ENCODE measurements at regions not wholly inside any gene's neighbourhood (a gene's known extent, or its start where the extent isn't known, plus 50 kb on each side); places are given as distances from the start of the nearest gene placed in this dataset.
A peak's percentile ranks its signal among the peaks of the same experiment; 100 is the strongest.

- Mint-ChIP-seq H3K9me3 (peaks cover 6 to 12% of the 10 kb centered on the region in 2 donors), H3K27ac (no peak overlapping the region), H3K36me3 (peaks cover 0 to 6% of the 10 kb centered on the region in 2 donors)
- DNase-seq (ENCODE audit: low spot score in 2 of 2) (no peak), ATAC-seq (no peak)
Observed at GRCh38 chr11:133733631-133734030, 111.7 kb downstream of the SPATA19 start.

- ATAC-seq (no peak), DNase-seq (ENCODE audit: low spot score in 2 of 2) (no peak)
- Mint-ChIP-seq H3K27ac (no peak overlapping the region), H3K36me3 (no peaks in the 10 kb centered on the region), H3K9me3 (peaks cover 0 to 8% of the 10 kb centered on the region in 2 donors)
Observed at GRCh38 chr11:133732109-133732674, 113.1 kb downstream of the SPATA19 start.

GRCh38 chr11:133727774-133728173 lies 117.5 kb downstream of the SPATA19 start:
- DNase-seq (ENCODE audit: low spot score in 2 of 2) (no peak), ATAC-seq (no peak)
- no peak overlapping the region for H3K27ac Mint-ChIP-seq
- H3K9me3 Mint-ChIP-seq: no peaks in the 10 kb centered on the region
- no peaks in the 10 kb centered on the region for H3K36me3 Mint-ChIP-seq

- no peak for DNase-seq (ENCODE audit: low spot score in 2 of 2)
- H3K9me3 Mint-ChIP-seq: no peaks in the 10 kb centered on the region
- no peak overlapping the region for H3K27ac Mint-ChIP-seq
- no peak for ATAC-seq
- no peaks in the 10 kb centered on the region for H3K36me3 Mint-ChIP-seq
Observed at GRCh38 chr11:133726542-133726941, 118.8 kb downstream of the SPATA19 start.

GRCh38 chr11:133724116-133724515 lies 121.2 kb downstream of the SPATA19 start:
- no peaks in the 10 kb centered on the region for H3K9me3 Mint-ChIP-seq
- DNase-seq (ENCODE audit: low spot score in 2 of 2): no peak
- H3K36me3 Mint-ChIP-seq: no peaks in the 10 kb centered on the region
- no peak overlapping the region for H3K27ac Mint-ChIP-seq
- ATAC-seq: no peak

- Mint-ChIP-seq H3K36me3 (no peaks in the 10 kb centered on the region), H3K27ac (no peak overlapping the region), H3K9me3 (no peaks in the 10 kb centered on the region)
- ATAC-seq: no peak
- DNase-seq (ENCODE audit: low spot score in 2 of 2): no peak
Observed at GRCh38 chr11:133723056-133723455, 122.3 kb downstream of the SPATA19 start.

GRCh38 chr11:133720951-133721350 lies 124.4 kb downstream of the SPATA19 start:
- Mint-ChIP-seq H3K9me3 (no peaks in the 10 kb centered on the region), H3K27ac (no peak overlapping the region), H3K36me3 (no peaks in the 10 kb centered on the region)
- DNase-seq (ENCODE audit: low spot score in 2 of 2) (no peak), ATAC-seq (no peak)

- H3K36me3 Mint-ChIP-seq: no peaks in the 10 kb centered on the region
Observed at GRCh38 chr11:133719532-133720235, 125.6 kb downstream of the SPATA19 start.

GRCh38 chr11:133718831-133719230 lies 126.5 kb downstream of the SPATA19 start:
- Mint-ChIP-seq H3K36me3 (no peaks in the 10 kb centered on the region), H3K9me3 (no peaks in the 10 kb centered on the region), H3K27ac (no peak overlapping the region)
- ATAC-seq (no peak), DNase-seq (ENCODE audit: low spot score in 2 of 2) (no peak)

More at GRCh38 chr11:133719532-133720235, 125.6 kb downstream of the SPATA19 start:
- H3K27ac Mint-ChIP-seq: no peak overlapping the region
- ATAC-seq (no peak), DNase-seq (ENCODE audit: low spot score in 2 of 2) (no peak)
- H3K9me3 Mint-ChIP-seq: no peaks in the 10 kb centered on the region

- Mint-ChIP-seq H3K27ac (no peak overlapping the region), H3K36me3 (no peaks in the 10 kb centered on the region), H3K9me3 (no peaks in the 10 kb centered on the region)
- no peak for DNase-seq (ENCODE audit: low spot score in 2 of 2)
- no peak for ATAC-seq
Observed at GRCh38 chr11:133718238-133718637, 127.1 kb downstream of the SPATA19 start.

GRCh38 chr11:133716602-133717001 lies 128.7 kb downstream of the SPATA19 start:
- no peaks in the 10 kb centered on the region for H3K9me3 Mint-ChIP-seq
- H3K27ac Mint-ChIP-seq: peak overlapping the region in 1 of 2 donors; percentile 46
- no peak for DNase-seq (ENCODE audit: low spot score in 2 of 2)
- no peak for ATAC-seq
- no peaks in the 10 kb centered on the region for H3K36me3 Mint-ChIP-seq

GRCh38 chr11:133715602-133716001 lies 129.7 kb downstream of the SPATA19 start:
- ATAC-seq (no peak), DNase-seq (ENCODE audit: low spot score in 2 of 2) (no peak)
- Mint-ChIP-seq H3K9me3 (no peaks in the 10 kb centered on the region), H3K36me3 (no peaks in the 10 kb centered on the region), H3K27ac (no peak overlapping the region)

- ATAC-seq (no peak), DNase-seq (ENCODE audit: low spot score in 2 of 2) (no peak)
- Mint-ChIP-seq H3K36me3 (no peaks in the 10 kb centered on the region), H3K9me3 (no peaks in the 10 kb centered on the region), H3K27ac (no peak overlapping the region)
Observed at GRCh38 chr11:133714471-133715375, 130.6 kb downstream of the SPATA19 start.

GRCh38 chr11:133713844-133714243 lies 131.5 kb downstream of the SPATA19 start:
- Mint-ChIP-seq H3K9me3 (no peaks in the 10 kb centered on the region), H3K27ac (no peak overlapping the region), H3K36me3 (no peaks in the 10 kb centered on the region)
- ATAC-seq (no peak), DNase-seq (ENCODE audit: low spot score in 2 of 2) (no peak)

GRCh38 chr11:133713406-133713805 lies 131.9 kb downstream of the SPATA19 start:
- Mint-ChIP-seq H3K9me3 (no peaks in the 10 kb centered on the region), H3K27ac (no peak overlapping the region), H3K36me3 (no peaks in the 10 kb centered on the region)
- ATAC-seq: no peak
- no peak for DNase-seq (ENCODE audit: low spot score in 2 of 2)

GRCh38 chr11:133712051-133712560 lies 133.2 kb downstream of the SPATA19 start:
- H3K9me3 Mint-ChIP-seq: no peaks in the 10 kb centered on the region
- no peak overlapping the region for H3K27ac Mint-ChIP-seq
- ATAC-seq: no peak
- H3K36me3 Mint-ChIP-seq: no peaks in the 10 kb centered on the region
- DNase-seq (ENCODE audit: low spot score in 2 of 2): no peak

GRCh38 chr11:133711545-133711944 lies 133.8 kb downstream of the SPATA19 start:
- Mint-ChIP-seq H3K9me3 (no peaks in the 10 kb centered on the region), H3K36me3 (no peaks in the 10 kb centered on the region), H3K27ac (no peak overlapping the region)
- no peak for DNase-seq (ENCODE audit: low spot score in 2 of 2)
- no peak for ATAC-seq

Data from activated naive CD4-positive, alpha-beta T cell treated with anti-CD3 and anti-CD28 coated beads, Interleukin-2, amount 50 U/mL, for 72 hours (primary cell).